H1 (cell line): ENCODE measurements at regions not wholly inside any gene's neighbourhood (a gene's known extent, or its start where the extent isn't known, plus 50 kb on each side); places are given as distances from the start of the nearest gene placed in this dataset.

Experiments used
- CTCF ChIA-PET: fragments of 300-600 bp; sonication (Branson Sonifier 250); formaldehyde crosslinking; loops from one replicate; lab custom pipeline; 2021; ENCODE audit not compliant: partially characterized antibody; lab: Charles Lee
- POLR2A ChIA-PET: fragments of 300-600 bp; sonication (Branson Sonifier 250); formaldehyde crosslinking; loops from one replicate; lab custom pipeline; 2021; ENCODE audit warnings: inconsistent platforms; ENCODE audit not compliant: partially characterized antibody; lab: Charles Lee
- DNase-seq, 2 experiments: peaks; one replicate each; pipeline versions ENCODE4 v3.0.0 to v3.0.0-alpha.2; 2010 to 2022; ENCODE audit warnings: low spot score in 2 of 2, low read depth in 1 of 2, mixed read lengths in 1 of 2
- FAIRE-seq: peaks from 2 replicates; lab custom pipeline; 2011; peaks lifted over from hg19 to GRCh38; lab: Jason Lieb, UNC
- H2AFZ ChIP-seq: 2 replicates; pipeline ENCODE4 v1.8.1; 2012; ENCODE audit warnings: low read length, inconsistent platforms
- H2AK5ac ChIP-seq: 2 replicates; pipeline ENCODE4 v1.6.1; 2013; ENCODE audit warnings: low read depth, low read length
- H2BK120ac ChIP-seq: replicated peaks from 2 replicates; pipeline ENCODE3; 2013; ENCODE audit warnings: low read depth, low read length, inconsistent platforms
- H2BK12ac ChIP-seq: 2 replicates; pipeline ENCODE4 v1.6.1; 2013; ENCODE audit warnings: low read depth, low read length
- H2BK15ac ChIP-seq: 2 replicates; pipeline ENCODE4 v1.6.1; 2013; ENCODE audit warnings: low read length
- H2BK20ac ChIP-seq: 2 replicates; pipeline ENCODE4 v1.6.1; 2013; ENCODE audit warnings: low read length
- H2BK5ac ChIP-seq: 2 replicates; pipeline ENCODE4 v1.6.1; 2013; ENCODE audit warnings: low read depth, low read length
- H3K14ac ChIP-seq: 2 replicates; pipeline ENCODE4 v1.6.1; 2013; ENCODE audit warnings: inconsistent platforms; ENCODE audit not compliant: insufficient read length
- H3K18ac ChIP-seq: 2 replicates; pipeline ENCODE4 v1.6.1; 2013; ENCODE audit warnings: low read length; ENCODE audit errors: extremely low read depth
- H3K23ac ChIP-seq: 2 replicates; pipeline ENCODE4 v1.6.1; 2013; ENCODE audit warnings: inconsistent platforms; ENCODE audit not compliant: insufficient read length
- H3K23me2 ChIP-seq: 2 replicates; pipeline ENCODE4 v1.6.1; 2013; ENCODE audit warnings: low read depth, low read length
- H3K27ac ChIP-seq: 2 replicates; pipeline ENCODE4 v1.6.1; 2011; ENCODE audit warnings: low read depth, low read length, inconsistent platforms
- H3K27me3 ChIP-seq, 4 experiments: replicated peaks in 1 of 4; 1 replicate in 1 of 4; 2 replicates in 3 of 4; pipeline versions ENCODE4 v1.6.1 to v1.8.1; 2011 to 2013; ENCODE audit warnings: low read length in 3 of 4, mild to moderate bottlenecking in 3 of 4, inconsistent platforms in 2 of 4, mixed read lengths in 2 of 4, moderate library complexity in 1 of 4; ENCODE audit not compliant: control insufficient read depth in 3 of 4, insufficient read depth in 3 of 4; ENCODE audit errors: extremely low read depth in 1 of 4
- H3K36me3 ChIP-seq, 4 experiments: 2 replicates each; pipeline versions ENCODE4 v1.6.1 to v1.8.1; 2011 to 2013; ENCODE audit warnings: mild to moderate bottlenecking in 4 of 4, low read length in 3 of 4, moderate library complexity in 2 of 4, control low read depth in 1 of 4, inconsistent platforms in 1 of 4; ENCODE audit not compliant: insufficient read depth in 4 of 4, control insufficient read depth in 2 of 4
- H3K4ac ChIP-seq: replicated peaks from 2 replicates; pipeline ENCODE3; 2013; ENCODE audit warnings: low read length, low read depth, mixed read lengths, inconsistent platforms; ENCODE audit not compliant: insufficient read length
- H3K4me1 ChIP-seq, 4 experiments: replicated peaks in 1 of 4; 1 replicate in 1 of 4; 2 replicates in 3 of 4; pipeline versions ENCODE4 v1.6.1 to v1.8.1; 2011 to 2013; ENCODE audit warnings: low read length in 3 of 4, inconsistent platforms in 2 of 4, mixed read lengths in 1 of 4; ENCODE audit not compliant: insufficient read depth in 4 of 4, control insufficient read depth in 3 of 4
- H3K4me2 ChIP-seq, 2 experiments: 2 replicates each; pipeline versions ENCODE4 v1.6.1 to v1.8.1; 2011 to 2013; ENCODE audit warnings: low read depth in 2 of 2, low read length in 2 of 2, control low read depth in 1 of 2, inconsistent platforms in 1 of 2, mild to moderate bottlenecking in 1 of 2; ENCODE audit not compliant: insufficient read depth in 1 of 2
- H3K4me3 ChIP-seq, 4 experiments: fragments of 200-600, 300-600 bp in 1 of 4; sonication (generic), shearing (Covaris generic), sonication (Bioruptor Twin) in 1 of 4; 2 replicates each; pipeline versions ENCODE4 v1.5.1 to v1.8.1; 2011 to 2016; ENCODE audit warnings: low read length in 4 of 4, low read depth in 3 of 4, control low read depth in 2 of 4, inconsistent platforms in 2 of 4, mild to moderate bottlenecking in 2 of 4, mixed read lengths in 1 of 4, moderate library complexity in 1 of 4; ENCODE audit not compliant: insufficient read depth in 2 of 4; ENCODE audit errors: extremely low read depth in 1 of 4
- H3K56ac ChIP-seq: replicated peaks from 2 replicates; pipeline ENCODE3; 2013; ENCODE audit warnings: low read depth, mild to moderate bottlenecking, mixed read lengths, low read length, inconsistent platforms; ENCODE audit not compliant: insufficient read length
- H3K79me1 ChIP-seq: 2 replicates; pipeline ENCODE4 v1.6.1; 2013; ENCODE audit warnings: low read depth, low read length, control low read depth
- H3K79me2 ChIP-seq, 2 experiments: 2 replicates each; pipeline versions ENCODE4 v1.6.1 to v1.8.1; 2012 to 2013; ENCODE audit warnings: low read length in 2 of 2, mild to moderate bottlenecking in 2 of 2, inconsistent platforms in 1 of 2; ENCODE audit not compliant: insufficient read depth in 2 of 2, control insufficient read depth in 1 of 2
- H3K9ac ChIP-seq, 4 experiments: replicated peaks in 1 of 4; 1 replicate in 1 of 4; 2 replicates in 3 of 4; pipeline versions ENCODE4 v1.6.1 to v1.8.1; 2011 to 2013; ENCODE audit warnings: low read depth in 3 of 4, low read length in 3 of 4, control low read depth in 2 of 4, mild to moderate bottlenecking in 2 of 4, moderate library complexity in 2 of 4, inconsistent platforms in 1 of 4; ENCODE audit errors: extremely low read depth in 1 of 4
- H3K9me3 ChIP-seq, 2 experiments: 2 replicates each; pipeline versions ENCODE4 v1.6.1 to v1.8.1; 2012 to 2013; ENCODE audit warnings: mild to moderate bottlenecking in 2 of 2, moderate library complexity in 2 of 2, control low read depth in 1 of 2, inconsistent platforms in 1 of 2, low read depth in 1 of 2, low read length in 1 of 2, mixed read lengths in 1 of 2; ENCODE audit not compliant: insufficient read depth in 2 of 2
- H4K20me1 ChIP-seq, 2 experiments: replicated peaks in 1 of 2; 2 replicates each; pipeline versions ENCODE3 to v1.8.1; 2011 to 2013; ENCODE audit warnings: inconsistent platforms in 2 of 2, low read length in 2 of 2, mild to moderate bottlenecking in 1 of 2; ENCODE audit not compliant: insufficient read depth in 2 of 2, control insufficient read depth in 1 of 2
- H4K5ac ChIP-seq: 2 replicates; pipeline ENCODE4 v1.6.1; 2013; ENCODE audit warnings: low read length, low read depth, mixed read lengths, inconsistent platforms; ENCODE audit not compliant: insufficient read length
- H4K8ac ChIP-seq: 2 replicates; pipeline ENCODE4 v1.8.0; 2013; ENCODE audit warnings: mild to moderate bottlenecking, moderate library complexity, low read length, inconsistent platforms; ENCODE audit not compliant: insufficient read depth; ENCODE audit errors: extremely low read depth
- H4K91ac ChIP-seq: replicated peaks from 2 replicates; pipeline ENCODE3; 2013; ENCODE audit warnings: low read length, mixed read lengths, inconsistent platforms; ENCODE audit not compliant: insufficient read length
- ASH2L ChIP-seq: fragments of 200-600, 300-600 bp; sonication (generic); IDR thresholded peaks from one replicate; pipeline ENCODE4 v1.7.1; 2017; ENCODE audit warnings: low read length
- BACH1 ChIP-seq: IDR thresholded peaks from 2 replicates; pipeline ENCODE4 v1.6.1; 2012; ENCODE audit warnings: low read length, improper control_type of control experiment
- BRCA1 ChIP-seq: IDR thresholded peaks from 2 replicates; pipeline ENCODE4 v1.6.1; 2012; ENCODE audit warnings: low read depth, low read length, improper control_type of control experiment
- CTBP2 ChIP-seq: IDR thresholded peaks from 2 replicates; pipeline ENCODE4 v1.7.0; 2011; ENCODE audit warnings: borderline replicate concordance, mild to moderate bottlenecking, moderate library complexity, mixed read lengths, low read length; ENCODE audit not compliant: insufficient read depth, insufficient read length
- GABPA ChIP-seq: IDR thresholded peaks from 2 replicates; pipeline ENCODE4 v1.6.1; 2011; ENCODE audit warnings: mild to moderate bottlenecking, low read length, moderate library complexity, borderline replicate concordance; ENCODE audit not compliant: insufficient read depth
- HDAC2 ChIP-seq, 2 experiments: fragments of 300-600 bp in 1 of 2; sonication (generic) in 1 of 2; IDR thresholded peaks; 2 replicates each; pipeline ENCODE4 v1.6.1; 2011 to 2012; ENCODE audit warnings: low read depth in 2 of 2, low read length in 2 of 2, mild to moderate bottlenecking in 2 of 2, moderate library complexity in 2 of 2, borderline replicate concordance in 1 of 2, inconsistent platforms in 1 of 2
- HDAC6 ChIP-seq: IDR thresholded peaks from one replicate; pipeline ENCODE4 v1.7.1; 2012; ENCODE audit warnings: low read depth, mild to moderate bottlenecking, inconsistent platforms, low read length, moderate library complexity
- JUN ChIP-seq: IDR thresholded peaks from 2 replicates; pipeline ENCODE4 v1.6.1; 2011; ENCODE audit warnings: low read depth, mild to moderate bottlenecking, improper control_type of control experiment, low read length
- KDM4A ChIP-seq: IDR thresholded peaks from one replicate; pipeline ENCODE4 v1.7.1; 2012; ENCODE audit warnings: low read depth, mild to moderate bottlenecking, moderate library complexity, low read length, inconsistent platforms; ENCODE audit not compliant: severe bottlenecking
- PHF8 ChIP-seq: fragments of 200-600 bp; sonication (generic); conservative IDR thresholded peaks from 2 replicates; pipeline ENCODE4 v1.7.1; 2012; ENCODE audit warnings: low read depth, mild to moderate bottlenecking, inconsistent platforms, low read length, moderate library complexity
- POLR2A ChIP-seq, 2 experiments: IDR thresholded peaks; 1 replicate in 1 of 2; 2 replicates in 1 of 2; pipeline ENCODE4 v1.6.1; 2011; ENCODE audit warnings: low read depth in 2 of 2, low read length in 2 of 2, mild to moderate bottlenecking in 2 of 2; ENCODE audit errors: control extremely low read depth in 1 of 2
- POLR2AphosphoS5 ChIP-seq: IDR thresholded peaks from 2 replicates; pipeline ENCODE4 v1.6.1; 2011; ENCODE audit warnings: low read depth, low read length
- SIRT6 ChIP-seq: IDR thresholded peaks from one replicate; pipeline ENCODE4 v1.7.1; 2012; ENCODE audit warnings: low read length, inconsistent platforms
- SP4 ChIP-seq: IDR thresholded peaks from 2 replicates; pipeline ENCODE4 v1.6.1; 2012; ENCODE audit warnings: low read length, inconsistent platforms
- WGBS, 2 experiments: shearing (Covaris generic) in 1 of 2; methylation state at CpG; one replicate each; pipeline versions ENCODE4 v1.1.6 to v1.1.7; 2013 to 2015; ENCODE audit warnings: low lambda C conversion rate in 2 of 2, mixed read lengths in 2 of 2, inconsistent platforms in 1 of 2, low coverage in 1 of 2, missing lambda C conversion rate in 1 of 2; ENCODE audit not compliant: insufficient replicate concordance in 2 of 2, insufficient coverage in 1 of 2, insufficient read length in 1 of 2; ENCODE audit errors: extremely low coverage in 1 of 2, missing lambda C conversion rate in 1 of 2; 5-methylcytosine and 5-hydroxymethylcytosine counted together

DNA sequence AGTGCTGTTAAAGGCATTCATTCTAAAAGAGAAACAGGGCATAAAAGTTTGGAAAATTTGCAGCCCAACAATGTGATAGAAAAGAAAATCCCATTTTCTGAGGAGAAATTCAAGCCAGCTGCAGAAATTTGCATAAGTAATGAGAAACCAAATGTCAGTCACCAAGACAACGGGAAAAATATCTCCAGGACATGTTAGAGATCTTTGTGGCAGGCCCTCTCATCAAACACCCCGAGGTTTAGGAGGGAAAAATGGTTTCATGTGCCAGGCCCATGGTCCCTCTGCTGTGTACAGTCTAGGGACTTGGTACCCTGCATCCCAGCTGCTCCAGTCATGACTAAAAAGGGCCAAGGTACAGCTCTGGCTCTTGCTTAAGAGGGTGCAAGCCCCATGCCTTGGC, 251.0 kb upstream of the FAR2 start:
- no peaks in the 10 kb centered on the region for H3K79me1 ChIP-seq
- DNase-seq, result no peak
- no peaks in the 10 kb centered on the region for H3K4me1 ChIP-seq
- H3K18ac ChIP-seq, result no peak overlapping the region
- WGBS, 2 experiments, result 96% methylated on average over 2 of the region's 2 CpGs; no CpG with 5 or more reads in 1 of the 2 experiments
- no peaks in the 10 kb centered on the region for H3K36me3 ChIP-seq
- no peak overlapping the region for H3K9ac ChIP-seq
- FAIRE-seq, result no peak
- H3K79me2 ChIP-seq, result no peaks in the 10 kb centered on the region
- no peak overlapping the region for H2AK5ac ChIP-seq
- CTCF ChIA-PET, result interaction anchor here (0.7 kb wide), 1 partner anchor 117 kb away, joined by 3 read pairs; no protein-coding TSS in a partner anchor
- no peak for TF ChIP-seq HDAC6
- TF ChIP-seq POLR2A (IDR thresholded peaks at IDR 0.05; ENCODE audit: control extremely low read depth in 1 of 2, low read depth in 2 of 2, low read length in 2 of 2), result no peak
- no peak for TF ChIP-seq SP4
- no peak for TF ChIP-seq GABPA
- TF ChIP-seq JUN, result no peak
- TF ChIP-seq POLR2AphosphoS5, result no peak
- no peak for TF ChIP-seq ASH2L
- TF ChIP-seq HDAC2 (IDR thresholded peaks at IDR 0.05; ENCODE audit: borderline replicate concordance in 1 of 2, low read depth in 2 of 2, low read length in 2 of 2), result no peak
- TF ChIP-seq BACH1, result no peak
- TF ChIP-seq KDM4A, result no peak
- no peak for TF ChIP-seq CTBP2
- TF ChIP-seq SIRT6, result no peak
- no peak for TF ChIP-seq BRCA1
- no peak for TF ChIP-seq PHF8
- H2BK5ac ChIP-seq, result no peak overlapping the region
- no peak overlapping the region for H3K4ac ChIP-seq
- no peak overlapping the region for H2BK120ac ChIP-seq
- no peak overlapping the region for H3K4me2 ChIP-seq
- no peak overlapping the region for H3K23ac ChIP-seq
- H3K14ac ChIP-seq, result no peak overlapping the region
- no peak overlapping the region for H2BK15ac ChIP-seq
- H2BK20ac ChIP-seq, result no peak overlapping the region
- H3K4me3 ChIP-seq, result no peak overlapping the region
- POLR2A ChIA-PET, result no interaction called here
- no peak overlapping the region for H2BK12ac ChIP-seq
- no peak overlapping the region for H3K56ac ChIP-seq
- peaks cover 11 to 13% of the 10 kb centered on the region in 2 experiments; a peak in 3 of 4 replicates for H3K9me3 ChIP-seq
- no peak overlapping the region for H4K8ac ChIP-seq
- no peaks in the 10 kb centered on the region for H3K23me2 ChIP-seq
- no peak overlapping the region for H4K91ac ChIP-seq
- no peak overlapping the region for H3K27ac ChIP-seq
- H4K5ac ChIP-seq, result no peak overlapping the region
- no peaks in the 10 kb centered on the region for H4K20me1 ChIP-seq
- H3K27me3 ChIP-seq, result no peaks in the 10 kb centered on the region
- H2AFZ ChIP-seq, result no peak overlapping the region
